GM23338 (cell line): ENCODE measurements at regions not wholly inside any gene's neighbourhood (a gene's known extent, or its start where the extent isn't known, plus 50 kb on each side); places are given as distances from the start of the nearest gene placed in this dataset.

ENCODE experiments used
- ATAC-seq: fragments of 200-7000 bp; cut with Tn5 transposase; 3 replicates; pipeline ENCODE4 v1.9.1; 2020
- DNase-seq: peaks from one replicate; pipeline ENCODE4 v3.0.0-alpha.2; 2015; ENCODE audit warnings: low spot score
- H2AFZ ChIP-seq: fragments of 200-600 bp; sonication (generic); 2 replicates; pipeline ENCODE4 v1.8.0; 2016; ENCODE audit warnings: antibody characterized with exemption, mild to moderate bottlenecking, moderate library complexity
- H3F3A ChIP-seq: fragments of 200-600 bp; sonication (generic); replicated peaks from 2 replicates; pipeline ENCODE4 v1.8.0; 2017; ENCODE audit warnings: antibody characterized with exemption, mixed run types, low read depth
- H3K27ac ChIP-seq: fragments of 200-600 bp; sonication (generic); 2 replicates; pipeline ENCODE4 v1.6.1; 2016; ENCODE audit warnings: low read depth
- H3K27me3 ChIP-seq: fragments of 200-600 bp; sonication (generic); 2 replicates; pipeline ENCODE4 v1.8.0; 2016; ENCODE audit warnings: mild to moderate bottlenecking, mixed run types, moderate library complexity; ENCODE audit not compliant: insufficient read depth
- H3K36me3 ChIP-seq: fragments of 200-600 bp; sonication (generic); 2 replicates; pipeline ENCODE4 v1.8.0; 2016; ENCODE audit warnings: mild to moderate bottlenecking; ENCODE audit not compliant: insufficient read depth
- H3K4me1 ChIP-seq: fragments of 200-600 bp; sonication (generic); 2 replicates; pipeline ENCODE4 v1.8.0; 2016; ENCODE audit warnings: mild to moderate bottlenecking, moderate library complexity; ENCODE audit not compliant: insufficient read depth
- H3K4me2 ChIP-seq: fragments of 200-600 bp; sonication (generic); 2 replicates; pipeline ENCODE4 v1.7.1; 2017; ENCODE audit warnings: mixed run types
- H3K4me3 ChIP-seq: fragments of 200-600 bp; sonication (generic); 2 replicates; pipeline ENCODE4 v1.6.1; 2016; ENCODE audit warnings: mixed run types
- H3K79me2 ChIP-seq: fragments of 200-600 bp; sonication (generic); replicated peaks from 2 replicates; pipeline ENCODE4 v1.8.0; 2017; ENCODE audit warnings: mild to moderate bottlenecking; ENCODE audit not compliant: insufficient read depth
- H3K9me2 ChIP-seq: fragments of 200-600 bp; sonication (generic); 2 replicates; pipeline ENCODE4 v1.8.0; 2017; ENCODE audit not compliant: insufficient read depth
- H4K20me1 ChIP-seq: fragments of 200-600 bp; sonication (generic); replicated peaks from 2 replicates; pipeline ENCODE4 v1.8.0; 2017; ENCODE audit warnings: mild to moderate bottlenecking; ENCODE audit not compliant: insufficient read depth
- H3K27ac Mint-ChIP-seq: 2 replicates; pipeline ENCODE4 v1.8.0; 2020; ENCODE audit warnings: inconsistent platforms, mild to moderate bottlenecking, moderate library complexity, mixed read lengths
- H3K27me3 Mint-ChIP-seq: 3 replicates; pipeline ENCODE4 v1.8.0; 2022; ENCODE audit warnings: low read depth, mild to moderate bottlenecking, moderate library complexity, mixed read lengths, inconsistent platforms; ENCODE audit not compliant: insufficient read depth, poor library complexity
- H3K36me3 Mint-ChIP-seq: 3 replicates; pipeline ENCODE4 v1.8.0; 2021; ENCODE audit warnings: low read depth, mild to moderate bottlenecking, inconsistent platforms, moderate library complexity, mixed read lengths
- H3K4me1 Mint-ChIP-seq: 3 replicates; pipeline ENCODE4 v1.8.0; 2020; ENCODE audit warnings: mild to moderate bottlenecking, inconsistent platforms, mixed read lengths
- H3K4me3 Mint-ChIP-seq: 3 replicates; pipeline ENCODE4 v1.8.0; 2021; ENCODE audit warnings: moderate library complexity, mild to moderate bottlenecking, inconsistent platforms, mixed read lengths
- H3K9me3 Mint-ChIP-seq: 3 replicates; pipeline ENCODE4 v1.8.0; 2020; ENCODE audit warnings: moderate library complexity, mild to moderate bottlenecking, inconsistent platforms, mixed read lengths
- CREB1 ChIP-seq: fragments of 250-450 bp; sonication (Bioruptor Pico); IDR thresholded peaks from 2 replicates; pipeline ENCODE4 v1.5.0; 2020; ENCODE audit warnings: low read depth, mild to moderate bottlenecking, moderate library complexity
- CTCF ChIP-seq, 2 experiments: fragments of 200-600 bp in 1 of 2; sonication (generic) in 1 of 2; conservative IDR thresholded peaks; 2 replicates each; pipeline versions ENCODE4 v1.5.1 to v1.6.1; 2016 to 2017; ENCODE audit warnings: antibody characterized with exemption in 2 of 2, low read depth in 2 of 2, mild to moderate bottlenecking in 2 of 2, moderate library complexity in 1 of 2
- ETS1 ChIP-seq: IDR thresholded peaks from 2 replicates; pipeline ENCODE4 v1.6.1; 2016; ENCODE audit warnings: antibody characterized with exemption
- EZH2 ChIP-seq: fragments of 200-600 bp; sonication (generic); IDR thresholded peaks from one replicate; pipeline ENCODE4 v1.8.0; 2017; ENCODE audit warnings: antibody characterized with exemption, mild to moderate bottlenecking, low read depth; ENCODE audit not compliant: unreplicated experiment
- EZH2phosphoT487 ChIP-seq: fragments of 200-600 bp; sonication (generic); IDR thresholded peaks from one replicate; pipeline ENCODE4 v1.8.1; 2018; ENCODE audit warnings: antibody characterized with exemption; ENCODE audit not compliant: unreplicated experiment
- JUNB ChIP-seq: IDR thresholded peaks from one replicate; pipeline ENCODE4 v1.6.1; 2016; ENCODE audit warnings: antibody characterized with exemption; ENCODE audit not compliant: unreplicated experiment
- NANOG ChIP-seq: IDR thresholded peaks from 2 replicates; pipeline ENCODE4 v1.6.1; 2016; ENCODE audit warnings: antibody characterized with exemption, borderline replicate concordance
- POLR2AphosphoS5 ChIP-seq: IDR thresholded peaks from 2 replicates; pipeline ENCODE4 v1.6.1; 2016; ENCODE audit warnings: antibody characterized with exemption, low read depth
- REST ChIP-seq: IDR thresholded peaks from one replicate; pipeline ENCODE4 v1.6.1; 2018; ENCODE audit warnings: antibody characterized with exemption; ENCODE audit not compliant: unreplicated experiment
- STAT1 ChIP-seq: IDR thresholded peaks from one replicate; pipeline ENCODE4 v1.6.1; 2016; ENCODE audit warnings: antibody characterized with exemption; ENCODE audit not compliant: unreplicated experiment
- ZNF114 ChIP-seq: fragments of 250-450 bp; sonication (Bioruptor Pico); IDR thresholded peaks from 2 replicates; pipeline ENCODE4 v1.5.0; 2020; ENCODE audit warnings: mild to moderate bottlenecking, moderate library complexity
- ZNF331 ChIP-seq: fragments of 250-450 bp; sonication (Bioruptor Pico); IDR thresholded peaks from 2 replicates; pipeline ENCODE4 v1.5.0; 2020; ENCODE audit warnings: low read depth, mild to moderate bottlenecking, moderate library complexity
- ZNF462 ChIP-seq: fragments of 250-450 bp; sonication (Bioruptor Pico); IDR thresholded peaks from 2 replicates; pipeline ENCODE4 v1.5.0; 2020; ENCODE audit warnings: mild to moderate bottlenecking, moderate library complexity

- no peak overlapping the region for H3K27ac ChIP-seq
- H4K20me1 ChIP-seq: no peaks in the 10 kb centered on the region
- H3K27me3 ChIP-seq: no peaks in the 10 kb centered on the region
- ATAC-seq (no peak), DNase-seq (no peak)
- peaks cover 2% of the 10 kb centered on the region for H3K27me3 Mint-ChIP-seq
- peaks cover 9% of the 10 kb centered on the region; the same call in 1 of the 2 replicates for H3F3A ChIP-seq
- no peaks in the 10 kb centered on the region for H3K9me2 ChIP-seq
- peaks cover 21% of the 10 kb centered on the region for H3K4me1 Mint-ChIP-seq
- H3K9me3 Mint-ChIP-seq: no peaks in the 10 kb centered on the region
- H2AFZ ChIP-seq: no peak overlapping the region
- no peaks in the 10 kb centered on the region for H3K36me3 Mint-ChIP-seq
- no peak overlapping the region for H3K4me3 Mint-ChIP-seq
- no peaks in the 10 kb centered on the region for H3K79me2 ChIP-seq
- no peak overlapping the region; the same call in 1 of the 2 replicates for H3K27ac Mint-ChIP-seq
- H3K4me3 ChIP-seq: no peak overlapping the region
- H3K4me2 ChIP-seq: no peak overlapping the region
- peaks cover 16% of the 10 kb centered on the region; the same call in 1 of the 2 replicates for H3K4me1 ChIP-seq
- no peaks in the 10 kb centered on the region for H3K36me3 ChIP-seq
- TF ChIP-seq POLR2AphosphoS5: no peak
- TF ChIP-seq CTCF (conservative IDR thresholded peaks at IDR 0.05; ENCODE audit: low read depth in 2 of 2): no peak
- no peak for TF ChIP-seq ZNF462
- no peak for TF ChIP-seq ZNF331 (CRISPR knock-in tag)
- TF ChIP-seq ETS1: no peak
- no peak for TF ChIP-seq STAT1
- no peak for TF ChIP-seq EZH2
- TF ChIP-seq JUNB: no peak
- TF ChIP-seq CREB1 (CRISPR knock-in tag): no peak
- TF ChIP-seq EZH2phosphoT487: no peak
- no peak for TF ChIP-seq REST
- TF ChIP-seq NANOG: no peak
- no peak for TF ChIP-seq ZNF114 (CRISPR knock-in tag)
Measured at GRCh38 chr22:26786398-26786797, 129.0 kb downstream of the MIAT start.
